ENCODE measurements at regions not wholly inside any gene's neighbourhood (a gene's known extent, or its start where the extent isn't known, plus 50 kb on each side); places are given as distances from the start of the nearest gene placed in this dataset.

GRCh38 chr2:57402755-57403154 lies 643.9 kb upstream of the VRK2 start:
- no peak for TF ChIP-seq CTCF (IDR thresholded peaks at IDR 0.05)
- no peak for TF ChIP-seq POLR2A (IDR thresholded peaks at IDR 0.05)
- no peak for TF ChIP-seq POLR2AphosphoS5 (IDR thresholded peaks at IDR 0.05)
